A673 (cell line): ENCODE measurements at regions not wholly inside any gene's neighbourhood (a gene's known extent, or its start where the extent isn't known, plus 50 kb on each side); places are given as distances from the start of the nearest gene placed in this dataset.

Experiments used
- BruUV-seq: library from RNA; stranded (reverse); fragments of 400-500 nt; replicated peaks from 2 replicates; lab custom pipeline; 2021; lab: Mats Ljungman, UMichigan
- CTCF ChIA-PET: fragments of 300-600 bp; sonication (Branson Sonifier 250); formaldehyde crosslinking; loops from one replicate; lab custom pipeline; 2022; ENCODE audit warnings: antibody characterized with exemption; lab: Charles Lee
- POLR2A ChIA-PET: fragments of 300-600 bp; sonication (Branson Sonifier 250); formaldehyde crosslinking; loops from one replicate; lab custom pipeline; 2022; ENCODE audit warnings: antibody characterized with exemption; ENCODE audit not compliant: low non-redundant PET; lab: Charles Lee
- DNase-seq: peaks from one replicate; pipeline ENCODE4 v3.0.0-alpha.2; 2015; ENCODE audit warnings: low spot score
- H3K27ac ChIP-seq: fragments of 200-600 bp; sonication (generic); 2 replicates; pipeline ENCODE4 v1.5.1; 2016; ENCODE audit warnings: mixed run types, low read depth, mild to moderate bottlenecking, mixed read lengths, antibody characterized with exemption, low read length; ENCODE audit not compliant: poor library complexity, severe bottlenecking
- H3K27me3 ChIP-seq: fragments of 200-600 bp; sonication (generic); replicated peaks from 2 replicates; pipeline ENCODE4 v1.6.1; 2017; ENCODE audit warnings: mixed run types, low read depth, mild to moderate bottlenecking, mixed read lengths, antibody characterized with exemption, low read length; ENCODE audit not compliant: insufficient read depth, poor library complexity
- H3K36me3 ChIP-seq: fragments of 200-600 bp; sonication (generic); 2 replicates; pipeline ENCODE4 v1.6.1; 2016; ENCODE audit warnings: mixed run types, mild to moderate bottlenecking, mixed read lengths, antibody characterized with exemption, low read length; ENCODE audit not compliant: insufficient read depth, poor library complexity, severe bottlenecking
- H3K4me1 ChIP-seq: fragments of 200-600 bp; sonication (generic); 2 replicates; pipeline ENCODE4 v1.6.1; 2017; ENCODE audit warnings: mixed run types, mild to moderate bottlenecking, mixed read lengths, antibody characterized with exemption, low read length; ENCODE audit not compliant: insufficient read depth, poor library complexity, severe bottlenecking
- H3K4me3 ChIP-seq: fragments of 200-600 bp; sonication (generic); 2 replicates; pipeline ENCODE4 v1.5.1; 2016; ENCODE audit warnings: low read depth, mixed run types, mild to moderate bottlenecking, mixed read lengths, low read length; ENCODE audit not compliant: poor library complexity, severe bottlenecking
- H3K9me3 ChIP-seq: fragments of 200-600 bp; sonication (generic); 2 replicates; pipeline ENCODE4 v1.6.1; 2016; ENCODE audit warnings: mixed run types, low read depth, mild to moderate bottlenecking, mixed read lengths, antibody characterized with exemption, low read length; ENCODE audit not compliant: poor library complexity, severe bottlenecking
- EZH2 ChIP-seq: fragments of 200-600 bp; sonication (generic); IDR thresholded peaks from 2 replicates; pipeline ENCODE4 v1.6.1; 2017; ENCODE audit warnings: borderline replicate concordance, low read depth, mild to moderate bottlenecking, mixed read lengths, antibody characterized with exemption, low read length; ENCODE audit not compliant: poor library complexity, severe bottlenecking
- intact Hi-C: fragments of 100-400 bp; cut with micrococcal nuclease; formaldehyde crosslinking; loops from one replicate; pipeline ENCODE4 v1.10.0; 2022; ENCODE audit not compliant: unreplicated experiment
- TF ChIP-seq, protein P1 (sequence below): fragments of 300-800, 200-600 bp; sonication (generic); conservative IDR thresholded peaks from 2 replicates; pipeline ENCODE4 v1.5.1; 2017; ENCODE audit warnings: low read depth, mild to moderate bottlenecking, antibody characterized with exemption, low read length, moderate library complexity, mixed read lengths

- no peak for DNase-seq
- Histone ChIP-seq H3K27ac (no peak overlapping the region), H3K9me3 (no peaks in the 10 kb centered on the region), H3K4me3 (no peak overlapping the region), H3K27me3 (no peaks in the 10 kb centered on the region), H3K36me3 (no peaks in the 10 kb centered on the region), H3K4me1 (no peaks in the 10 kb centered on the region)
- ChIA-PET POLR2A (no interaction called here), CTCF (no interaction called here)
- intact Hi-C loops: no loop called here
- TF ChIP-seq, protein P1, sequence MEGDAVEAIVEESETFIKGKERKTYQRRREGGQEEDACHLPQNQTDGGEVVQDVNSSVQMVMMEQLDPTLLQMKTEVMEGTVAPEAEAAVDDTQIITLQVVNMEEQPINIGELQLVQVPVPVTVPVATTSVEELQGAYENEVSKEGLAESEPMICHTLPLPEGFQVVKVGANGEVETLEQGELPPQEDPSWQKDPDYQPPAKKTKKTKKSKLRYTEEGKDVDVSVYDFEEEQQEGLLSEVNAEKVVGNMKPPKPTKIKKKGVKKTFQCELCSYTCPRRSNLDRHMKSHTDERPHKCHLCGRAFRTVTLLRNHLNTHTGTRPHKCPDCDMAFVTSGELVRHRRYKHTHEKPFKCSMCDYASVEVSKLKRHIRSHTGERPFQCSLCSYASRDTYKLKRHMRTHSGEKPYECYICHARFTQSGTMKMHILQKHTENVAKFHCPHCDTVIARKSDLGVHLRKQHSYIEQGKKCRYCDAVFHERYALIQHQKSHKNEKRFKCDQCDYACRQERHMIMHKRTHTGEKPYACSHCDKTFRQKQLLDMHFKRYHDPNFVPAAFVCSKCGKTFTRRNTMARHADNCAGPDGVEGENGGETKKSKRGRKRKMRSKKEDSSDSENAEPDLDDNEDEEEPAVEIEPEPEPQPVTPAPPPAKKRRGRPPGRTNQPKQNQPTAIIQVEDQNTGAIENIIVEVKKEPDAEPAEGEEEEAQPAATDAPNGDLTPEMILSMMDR: no peak
- TF ChIP-seq EZH2: no peak
- no TSS peak for BruUV-seq
These were observed 75.9 kb downstream of the FOXA2 start for GRCh38 chr20:22508426-22508825.

GRCh38 chr20:22507240-22507961, 77.0 kb downstream of the FOXA2 start:
- Histone ChIP-seq H3K27me3 (no peaks in the 10 kb centered on the region), H3K4me3 (no peak overlapping the region), H3K9me3 (no peaks in the 10 kb centered on the region), H3K27ac (no peak overlapping the region), H3K36me3 (no peaks in the 10 kb centered on the region), H3K4me1 (no peaks in the 10 kb centered on the region)
- BruUV-seq: no TSS peak
- DNase-seq: no peak
- ChIA-PET POLR2A (no interaction called here), CTCF (no interaction called here)
- no peak for TF ChIP-seq EZH2
- TF ChIP-seq, protein P1: no peak
- intact Hi-C loops: no loop called here

- no peak overlapping the region for H3K27ac ChIP-seq
- POLR2A ChIA-PET: no interaction called here
- no peaks in the 10 kb centered on the region for H3K4me1 ChIP-seq
- no peak overlapping the region for H3K4me3 ChIP-seq
- H3K36me3 ChIP-seq: no peaks in the 10 kb centered on the region
- H3K27me3 ChIP-seq: no peaks in the 10 kb centered on the region
- DNase-seq: no peak
- BruUV-seq: no TSS peak
- H3K9me3 ChIP-seq: no peaks in the 10 kb centered on the region
- intact Hi-C loops: no loop called here
- CTCF ChIA-PET: no interaction called here
- TF ChIP-seq, protein P1: no peak
- TF ChIP-seq EZH2: no peak
These were observed 77.5 kb downstream of the FOXA2 start for GRCh38 chr20:22506827-22507226.
